Spleen (tissue), 7 donors: ENCODE measurements at regions not wholly inside any gene's neighbourhood (a gene's known extent, or its start where the extent isn't known, plus 50 kb on each side); places are given as distances from the start of the nearest gene placed in this dataset.

Experiments
- POLR2A ChIP-seq, 3 donors: fragments of 450-650 bp; IDR thresholded peaks; one replicate each; pipeline ENCODE4 v1.5.1; 2017; ENCODE audit warnings: antibody characterized with exemption in 3 of 3, mild to moderate bottlenecking in 1 of 3
- POLR2AphosphoS5 ChIP-seq, 3 donors: sonication (generic); formaldehyde crosslinking; IDR thresholded peaks; one replicate each; pipeline ENCODE4 v1.5.1; 2017; ENCODE audit warnings: antibody characterized with exemption in 3 of 3
- TF ChIP-seq, protein P1 (sequence below), 11 experiments: fragments of 200-600 bp in 7 of 11; fragments of 450-650 bp in 4 of 11; sonication (generic) in 4 of 11; IDR thresholded peaks in 8 of 11; conservative IDR thresholded peaks in 3 of 11; 1 replicate in 7 of 11; 2 replicates in 4 of 11; pipeline versions ENCODE4 v1.4.0 to v1.8.0; 2016 to 2021; ENCODE audit warnings: antibody characterized with exemption in 11 of 11, inconsistent platforms in 4 of 11, mild to moderate bottlenecking in 1 of 11
- donor health status: DM: no; HTN: no; CAD: no; lungs with moderate emphysema.
- donor health status: DM: no; HTN: no; CAD: no.
- donor health status: DM: no; HTN: no; CAD: no.

- TF ChIP-seq, protein P1, sequence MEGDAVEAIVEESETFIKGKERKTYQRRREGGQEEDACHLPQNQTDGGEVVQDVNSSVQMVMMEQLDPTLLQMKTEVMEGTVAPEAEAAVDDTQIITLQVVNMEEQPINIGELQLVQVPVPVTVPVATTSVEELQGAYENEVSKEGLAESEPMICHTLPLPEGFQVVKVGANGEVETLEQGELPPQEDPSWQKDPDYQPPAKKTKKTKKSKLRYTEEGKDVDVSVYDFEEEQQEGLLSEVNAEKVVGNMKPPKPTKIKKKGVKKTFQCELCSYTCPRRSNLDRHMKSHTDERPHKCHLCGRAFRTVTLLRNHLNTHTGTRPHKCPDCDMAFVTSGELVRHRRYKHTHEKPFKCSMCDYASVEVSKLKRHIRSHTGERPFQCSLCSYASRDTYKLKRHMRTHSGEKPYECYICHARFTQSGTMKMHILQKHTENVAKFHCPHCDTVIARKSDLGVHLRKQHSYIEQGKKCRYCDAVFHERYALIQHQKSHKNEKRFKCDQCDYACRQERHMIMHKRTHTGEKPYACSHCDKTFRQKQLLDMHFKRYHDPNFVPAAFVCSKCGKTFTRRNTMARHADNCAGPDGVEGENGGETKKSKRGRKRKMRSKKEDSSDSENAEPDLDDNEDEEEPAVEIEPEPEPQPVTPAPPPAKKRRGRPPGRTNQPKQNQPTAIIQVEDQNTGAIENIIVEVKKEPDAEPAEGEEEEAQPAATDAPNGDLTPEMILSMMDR (IDR thresholded peaks at IDR 0.05 in 8 of 11, conservative IDR thresholded peaks at IDR 0.05 in 3 of 11): no peak
- TF ChIP-seq POLR2A (IDR thresholded peaks at IDR 0.05) (no peak), POLR2AphosphoS5 (IDR thresholded peaks at IDR 0.05) (no peak)
These were observed 1017.2 kb downstream of the PCDH7 start for GRCh38 chr4:31737419-31737818.
